Dedifferentiated amniotic fluid mesenchymal stem cell (primary cell): ENCODE measurements at regions not wholly inside any gene's neighbourhood (a gene's known extent, or its start where the extent isn't known, plus 50 kb on each side); places are given as distances from the start of the nearest gene placed in this dataset.
A peak's percentile ranks its signal among the peaks of the same experiment; 100 is the strongest.

Experiments
- DNase-seq: peaks from one replicate; pipeline ENCODE4 v3.0.0-alpha.2; 2016; ENCODE audit errors: extremely low spot score

DNA sequence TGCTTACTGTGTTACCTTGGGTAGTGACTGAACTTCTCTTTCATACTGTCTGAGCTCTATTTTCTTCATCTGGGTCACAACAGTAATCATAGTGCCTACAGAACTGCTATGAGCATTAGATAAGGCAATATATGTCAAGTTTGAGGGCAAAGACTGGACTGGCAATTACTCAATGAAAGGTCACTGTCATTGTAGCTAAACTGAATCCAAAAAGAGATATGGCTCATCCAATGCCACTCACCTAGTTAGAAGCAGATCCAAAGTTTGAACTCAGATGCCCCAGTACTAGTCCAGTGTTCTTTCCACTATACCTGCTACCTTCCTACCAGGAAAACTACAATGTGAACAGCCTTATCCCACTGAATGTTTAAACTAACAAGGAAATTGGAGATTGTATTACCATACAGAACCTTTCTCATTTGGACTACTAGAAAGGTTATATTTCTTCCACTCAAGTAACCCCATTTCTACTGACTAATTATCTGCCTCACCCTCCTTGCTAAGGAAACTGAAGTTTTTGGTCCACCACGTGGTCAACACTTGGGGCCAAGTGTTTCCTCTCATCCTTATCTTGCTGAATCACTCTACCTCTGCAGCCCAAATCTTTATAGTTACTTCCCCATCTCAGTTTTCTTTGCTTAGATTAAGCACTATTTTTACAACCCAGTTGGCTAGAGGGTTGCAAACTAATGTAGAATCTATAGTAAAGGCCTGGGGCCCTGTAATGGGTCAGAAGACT, 202.3 kb upstream of the LPP start:
- no peak for DNase-seq

- no peak for DNase-seq
Measured at GRCh38 chr3:187952849-187953248, 201.1 kb upstream of the LPP start.

GRCh38 chr3:187954516-187954872, 199.5 kb upstream of the LPP start:
- no peak for DNase-seq

GRCh38 chr3:187954873-187955586, 198.9 kb upstream of the LPP start:
- DNase-seq: peak; percentile 48

- DNase-seq: no peak
Measured at GRCh38 chr3:187955587-187955952, 198.4 kb upstream of the LPP start.

DNA sequence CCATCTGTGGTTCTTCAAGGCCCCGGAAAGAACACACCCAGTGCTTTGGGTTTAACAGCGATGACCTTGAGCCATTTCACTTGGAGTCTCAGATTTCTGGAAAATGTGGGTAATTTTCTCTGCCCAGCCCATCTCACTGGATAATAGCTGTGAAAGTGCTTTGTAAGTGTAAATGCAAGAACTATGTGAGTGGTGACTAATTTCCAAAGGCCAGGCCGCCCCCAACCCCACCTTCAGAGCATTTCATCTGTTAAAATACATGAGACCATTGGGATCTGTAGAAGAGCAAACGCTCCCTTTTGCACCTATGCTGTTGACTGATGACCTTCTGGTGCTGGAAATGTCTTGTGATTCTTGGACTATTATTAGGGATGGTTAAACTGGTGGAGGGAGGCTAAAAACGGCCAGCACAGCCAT, 196.8 kb upstream of the LPP start:
- no peak for DNase-seq

- DNase-seq: no peak
Measured at GRCh38 chr3:187957582-187957981, 196.4 kb upstream of the LPP start.

DNA sequence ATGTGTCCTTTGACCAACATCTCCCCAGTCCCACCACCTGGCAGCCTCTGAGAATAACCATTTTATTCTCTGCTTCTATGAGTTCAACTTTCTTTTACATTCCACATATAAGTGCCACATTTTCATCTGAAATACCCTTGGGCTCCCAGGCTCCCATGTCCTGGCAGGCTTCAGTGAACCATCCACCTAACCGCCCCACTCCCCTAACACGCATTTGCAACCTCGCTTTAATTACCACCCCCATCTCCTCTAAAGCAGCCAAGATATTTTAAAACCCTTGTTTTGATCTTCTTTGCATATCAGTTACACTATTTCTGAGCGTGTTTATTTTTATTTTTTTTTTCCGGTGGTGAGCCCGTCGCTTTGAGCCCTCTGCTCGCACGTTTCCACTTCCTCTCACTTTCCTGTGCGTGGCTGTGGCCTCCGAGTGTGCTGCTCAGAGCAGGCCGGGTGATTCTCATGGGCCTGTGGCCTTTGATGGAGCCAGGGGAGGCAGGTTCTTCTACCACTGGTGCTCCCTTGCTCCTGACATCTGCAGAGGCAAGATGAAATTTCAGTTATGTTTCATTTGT, 195.4 kb upstream of the LPP start:
- DNase-seq: no peak

- peak; percentile 31 for DNase-seq
Measured at GRCh38 chr3:187960820-187961219, 193.1 kb upstream of the LPP start.

DNA sequence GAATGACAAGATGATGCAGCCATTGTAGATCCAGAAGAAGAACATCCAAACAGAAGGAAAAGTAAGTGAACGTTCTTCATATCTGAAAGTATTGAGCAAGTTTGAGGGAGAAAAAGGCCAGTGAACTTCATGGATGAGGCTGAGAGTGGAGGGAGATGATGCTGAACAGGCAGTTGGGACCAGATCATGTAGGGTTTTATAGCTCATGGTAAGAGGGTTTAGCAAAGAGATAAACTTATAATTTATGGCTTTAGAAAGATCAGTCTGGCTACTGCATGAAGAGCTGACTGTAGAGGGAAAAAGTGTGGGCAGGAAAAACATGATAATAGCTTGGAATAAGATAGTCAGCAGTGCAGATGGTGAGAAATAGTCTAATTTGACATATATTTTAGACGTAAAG, 192.6 kb upstream of the LPP start:
- no peak for DNase-seq

GRCh38 chr3:187963003-187963676, 190.8 kb upstream of the LPP start:
- no peak for DNase-seq

- DNase-seq: no peak
Measured at GRCh38 chr3:187963677-187964385, 190.1 kb upstream of the LPP start.

DNA sequence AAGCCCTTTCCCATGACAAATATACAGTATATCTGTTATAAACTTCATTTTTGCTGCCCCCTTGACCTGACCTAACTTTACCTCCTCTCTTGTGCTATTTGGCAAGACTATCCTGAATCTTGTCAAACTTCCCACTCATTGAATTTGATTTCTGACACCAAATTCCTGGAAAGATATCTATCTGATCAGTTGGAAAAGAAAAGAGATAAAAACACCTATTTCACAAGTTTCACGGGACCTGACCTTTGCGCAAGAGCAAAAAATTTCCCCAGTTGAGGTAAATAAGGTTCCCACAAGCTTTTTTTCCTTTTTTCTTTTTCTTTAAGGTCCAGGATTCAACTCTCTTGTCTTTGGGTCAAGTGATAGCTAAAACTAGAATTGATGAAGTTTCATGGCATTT, 189.2 kb upstream of the LPP start:
- no peak for DNase-seq

DNA sequence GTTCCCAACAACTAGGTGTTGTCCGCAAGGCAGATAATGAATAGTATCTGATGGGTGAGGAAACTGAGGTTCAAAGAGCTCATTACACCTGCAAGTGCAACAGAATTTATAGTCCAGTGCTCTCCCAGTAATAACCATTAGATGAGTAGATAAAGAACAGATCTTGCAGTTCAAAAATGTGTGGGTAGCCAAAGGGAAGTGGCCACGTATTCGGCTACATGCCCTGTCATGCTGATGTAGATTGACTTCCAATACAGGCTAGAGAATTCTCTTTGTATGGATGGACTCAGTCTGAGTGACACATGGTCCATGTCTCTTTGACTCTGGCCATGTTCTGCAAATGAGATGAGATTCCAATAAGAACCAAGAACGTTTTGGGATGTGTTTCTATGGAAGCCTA, 187.9 kb upstream of the LPP start:
- no peak for DNase-seq

- no peak for DNase-seq
Measured at GRCh38 chr3:187966636-187967406, 187.1 kb upstream of the LPP start.

DNA sequence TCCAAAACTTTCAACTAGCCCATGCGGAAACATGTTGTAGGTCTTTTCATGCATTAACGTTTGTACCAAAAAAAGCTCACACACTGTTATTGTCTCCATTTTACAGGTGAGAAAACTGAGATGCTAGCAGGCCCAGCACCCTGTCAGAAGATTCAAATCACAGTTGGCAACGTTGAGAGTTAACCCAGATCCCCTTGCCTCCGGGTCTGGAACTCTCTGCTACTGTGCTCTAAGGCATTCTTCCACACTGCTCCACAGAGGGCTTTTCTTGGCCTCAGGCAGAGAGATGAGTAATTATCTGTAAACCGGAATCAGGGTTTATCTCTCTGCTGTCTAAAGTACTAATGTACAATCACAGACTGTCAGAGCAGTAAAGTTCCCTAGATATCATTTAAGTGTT, 186.0 kb upstream of the LPP start:
- no peak for DNase-seq

GRCh38 chr3:187968883-187969580, 184.9 kb upstream of the LPP start:
- DNase-seq: no peak

GRCh38 chr3:187969581-187969950, 184.4 kb upstream of the LPP start:
- no peak for DNase-seq

- DNase-seq: no peak
Measured at GRCh38 chr3:187970106-187970505, 183.9 kb upstream of the LPP start.

- DNase-seq: no peak
Measured at GRCh38 chr3:187971629-187972028, 182.3 kb upstream of the LPP start.

DNA sequence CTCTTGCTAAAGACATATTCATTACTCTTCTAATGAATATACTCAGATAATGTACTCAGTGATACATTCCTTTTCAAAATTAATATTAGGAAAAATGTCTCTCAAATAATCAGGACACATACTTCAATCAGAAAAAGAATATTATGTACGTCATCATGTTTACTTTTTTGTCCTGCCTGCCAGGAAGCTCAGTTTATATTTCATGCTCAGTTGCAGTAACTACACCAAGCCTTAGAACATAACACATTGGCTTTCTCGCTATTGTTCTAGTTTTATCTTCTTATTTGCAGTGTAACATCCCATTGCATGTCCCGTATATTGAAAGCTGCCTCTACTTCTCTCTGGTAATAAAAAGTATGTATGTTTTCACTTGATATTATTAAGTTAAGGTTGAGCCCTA, 181.5 kb upstream of the LPP start:
- no peak for DNase-seq
